ENCODE measurements at regions not wholly inside any gene's neighbourhood (a gene's known extent, or its start where the extent isn't known, plus 50 kb on each side); places are given as distances from the start of the nearest gene placed in this dataset.

GRCh38 chr10:61842755-61843497, 58.6 kb upstream of the ARID5B start:
- no peak for DNase-seq

- peak; percentile 11 to 76 (median 45) for DNase-seq
Observed at GRCh38 chr10:61844116-61844822, 57.2 kb upstream of the ARID5B start.

- DNase-seq = no peak
Observed at GRCh38 chr10:61845196-61845949, 56.1 kb upstream of the ARID5B start.

- DNase-seq = no peak
Observed at GRCh38 chr10:61845950-61846268, 55.6 kb upstream of the ARID5B start.

- DNase-seq = no peak
Observed at GRCh38 chr10:61846370-61847031, 55.0 kb upstream of the ARID5B start.

GRCh38 chr10:61847087-61847486, 54.4 kb upstream of the ARID5B start:
- DNase-seq = no peak

- no peak for DNase-seq
Observed at GRCh38 chr10:61847640-61848039, 53.9 kb upstream of the ARID5B start.

GRCh38 chr10:61850376-61850775, 51.1 kb upstream of the ARID5B start:
- no peak for DNase-seq

Measured in suppressor macrophage (primary cell).